ENCODE measurements at regions not wholly inside any gene's neighbourhood (a gene's known extent, or its start where the extent isn't known, plus 50 kb on each side); places are given as distances from the start of the nearest gene placed in this dataset.

DNA sequence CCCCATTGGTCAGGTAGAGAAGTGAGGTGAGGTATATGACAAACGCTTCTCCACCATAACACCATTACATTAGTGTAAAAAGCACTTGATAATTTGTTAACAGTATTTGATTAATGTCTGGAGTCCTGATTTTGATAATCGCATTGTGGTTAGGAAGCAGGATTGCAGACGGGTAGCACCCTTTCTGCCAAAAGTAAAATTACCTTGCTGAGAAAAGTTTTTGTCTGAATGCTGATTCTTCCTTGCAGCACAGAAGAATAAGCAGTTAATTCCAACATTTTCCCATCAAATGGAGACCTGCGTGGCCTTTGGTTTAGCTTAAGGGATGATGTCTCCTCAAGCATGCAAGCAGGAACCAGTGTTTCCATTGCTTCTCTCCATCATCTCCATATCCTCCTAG is 1090.2 kb upstream of the TMEM132C start (continued):
- TF ChIP-seq, protein P1, sequence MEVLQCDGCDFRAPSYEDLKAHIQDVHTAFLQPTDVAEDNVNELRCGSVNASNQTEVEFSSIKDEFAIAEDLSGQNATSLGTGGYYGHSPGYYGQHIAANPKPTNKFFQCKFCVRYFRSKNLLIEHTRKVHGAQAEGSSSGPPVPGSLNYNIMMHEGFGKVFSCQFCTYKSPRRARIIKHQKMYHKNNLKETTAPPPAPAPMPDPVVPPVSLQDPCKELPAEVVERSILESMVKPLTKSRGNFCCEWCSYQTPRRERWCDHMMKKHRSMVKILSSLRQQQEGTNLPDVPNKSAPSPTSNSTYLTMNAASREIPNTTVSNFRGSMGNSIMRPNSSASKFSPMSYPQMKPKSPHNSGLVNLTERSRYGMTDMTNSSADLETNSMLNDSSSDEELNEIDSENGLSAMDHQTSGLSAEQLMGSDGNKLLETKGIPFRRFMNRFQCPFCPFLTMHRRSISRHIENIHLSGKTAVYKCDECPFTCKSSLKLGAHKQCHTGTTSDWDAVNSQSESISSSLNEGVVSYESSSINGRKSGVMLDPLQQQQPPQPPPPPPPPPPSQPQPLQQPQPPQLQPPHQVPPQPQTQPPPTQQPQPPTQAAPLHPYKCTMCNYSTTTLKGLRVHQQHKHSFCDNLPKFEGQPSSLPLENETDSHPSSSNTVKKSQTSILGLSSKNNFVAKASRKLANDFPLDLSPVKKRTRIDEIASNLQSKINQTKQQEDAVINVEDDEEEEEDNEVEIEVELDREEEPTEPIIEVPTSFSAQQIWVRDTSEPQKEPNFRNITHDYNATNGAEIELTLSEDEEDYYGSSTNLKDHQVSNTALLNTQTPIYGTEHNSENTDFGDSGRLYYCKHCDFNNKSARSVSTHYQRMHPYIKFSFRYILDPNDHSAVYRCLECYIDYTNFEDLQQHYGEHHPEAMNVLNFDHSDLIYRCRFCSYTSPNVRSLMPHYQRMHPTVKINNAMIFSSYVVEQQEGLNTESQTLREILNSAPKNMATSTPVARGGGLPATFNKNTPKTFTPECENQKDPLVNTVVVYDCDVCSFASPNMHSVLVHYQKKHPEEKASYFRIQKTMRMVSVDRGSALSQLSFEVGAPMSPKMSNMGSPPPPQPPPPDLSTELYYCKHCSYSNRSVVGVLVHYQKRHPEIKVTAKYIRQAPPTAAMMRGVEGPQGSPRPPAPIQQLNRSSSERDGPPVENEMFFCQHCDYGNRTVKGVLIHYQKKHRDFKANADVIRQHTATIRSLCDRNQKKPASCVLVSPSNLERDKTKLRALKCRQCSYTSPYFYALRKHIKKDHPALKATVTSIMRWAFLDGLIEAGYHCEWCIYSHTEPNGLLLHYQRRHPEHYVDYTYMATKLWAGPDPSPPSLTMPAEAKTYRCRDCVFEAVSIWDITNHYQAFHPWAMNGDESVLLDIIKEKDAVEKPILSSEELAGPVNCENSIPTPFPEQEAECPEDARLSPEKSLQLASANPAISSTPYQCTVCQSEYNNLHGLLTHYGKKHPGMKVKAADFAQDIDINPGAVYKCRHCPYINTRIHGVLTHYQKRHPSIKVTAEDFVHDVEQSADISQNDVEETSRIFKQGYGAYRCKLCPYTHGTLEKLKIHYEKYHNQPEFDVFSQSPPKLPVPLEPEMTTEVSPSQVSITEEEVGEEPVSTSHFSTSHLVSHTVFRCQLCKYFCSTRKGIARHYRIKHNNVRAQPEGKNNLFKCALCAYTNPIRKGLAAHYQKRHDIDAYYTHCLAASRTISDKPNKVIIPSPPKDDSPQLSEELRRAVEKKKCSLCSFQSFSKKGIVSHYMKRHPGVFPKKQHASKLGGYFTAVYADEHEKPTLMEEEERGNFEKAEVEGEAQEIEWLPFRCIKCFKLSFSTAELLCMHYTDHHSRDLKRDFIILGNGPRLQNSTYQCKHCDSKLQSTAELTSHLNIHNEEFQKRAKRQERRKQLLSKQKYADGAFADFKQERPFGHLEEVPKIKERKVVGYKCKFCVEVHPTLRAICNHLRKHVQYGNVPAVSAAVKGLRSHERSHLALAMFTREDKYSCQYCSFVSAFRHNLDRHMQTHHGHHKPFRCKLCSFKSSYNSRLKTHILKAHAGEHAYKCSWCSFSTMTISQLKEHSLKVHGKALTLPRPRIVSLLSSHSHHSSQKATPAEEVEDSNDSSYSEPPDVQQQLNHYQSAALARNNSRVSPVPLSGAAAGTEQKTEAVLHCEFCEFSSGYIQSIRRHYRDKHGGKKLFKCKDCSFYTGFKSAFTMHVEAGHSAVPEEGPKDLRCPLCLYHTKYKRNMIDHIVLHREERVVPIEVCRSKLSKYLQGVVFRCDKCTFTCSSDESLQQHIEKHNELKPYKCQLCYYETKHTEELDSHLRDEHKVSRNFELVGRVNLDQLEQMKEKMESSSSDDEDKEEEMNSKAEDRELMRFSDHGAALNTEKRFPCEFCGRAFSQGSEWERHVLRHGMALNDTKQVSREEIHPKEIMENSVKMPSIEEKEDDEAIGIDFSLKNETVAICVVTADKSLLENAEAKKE (CRISPR knock-in tag; IDR thresholded peaks at IDR 0.05), result no peak
- no peak for TF ChIP-seq EZH2phosphoT487 (IDR thresholded peaks at IDR 0.05; ENCODE audit: unreplicated experiment)
- no peak for TF ChIP-seq ZNF114 (CRISPR knock-in tag; IDR thresholded peaks at IDR 0.05)
- TF ChIP-seq ETS1 (IDR thresholded peaks at IDR 0.05), result no peak
- TF ChIP-seq CREB1 (CRISPR knock-in tag; IDR thresholded peaks at IDR 0.05; ENCODE audit: low read depth), result no peak
- TF ChIP-seq ZNF331 (CRISPR knock-in tag; IDR thresholded peaks at IDR 0.05; ENCODE audit: low read depth), result no peak

- Histone ChIP-seq H3K36me3 (ENCODE audit: insufficient read depth) (0 out of 2 replicates have a peak, but pooled peaks cover 5% of the 10 kb centered on the region), H4K20me1 (replicated peaks; ENCODE audit: insufficient read depth) (no peaks in the 10 kb centered on the region), H3K27me3 (ENCODE audit: insufficient read depth) (no peaks in the 10 kb centered on the region), H2AFZ (no peak overlapping the region), H3K79me2 (replicated peaks; ENCODE audit: insufficient read depth) (no peaks in the 10 kb centered on the region), H3K4me3 (no peak overlapping the region), H3K4me1 (ENCODE audit: insufficient read depth) (no peaks in the 10 kb centered on the region), H3K4me2 (no peak overlapping the region), H3K27ac (ENCODE audit: low read depth) (no peak overlapping the region), H3K9me2 (ENCODE audit: insufficient read depth) (no peaks in the 10 kb centered on the region), H3F3A (replicated peaks; ENCODE audit: low read depth) (no peaks in the 10 kb centered on the region)
- peaks cover 93% of the 10 kb centered on the region for H3K9me3 Mint-ChIP-seq
- no peak overlapping the region for H3K27ac Mint-ChIP-seq
- H3K4me1 Mint-ChIP-seq, result no peaks in the 10 kb centered on the region
- peaks cover 4% of the 10 kb centered on the region for H3K27me3 Mint-ChIP-seq (ENCODE audit: insufficient read depth, low read depth, poor library complexity)
- H3K4me3 Mint-ChIP-seq, result no peak overlapping the region
- peaks cover 46% of the 10 kb centered on the region for H3K36me3 Mint-ChIP-seq (ENCODE audit: low read depth)
- ATAC-seq (no peak), DNase-seq (ENCODE audit: low spot score) (no peak)
- TF ChIP-seq JUNB (IDR thresholded peaks at IDR 0.05; ENCODE audit: unreplicated experiment), result no peak
- TF ChIP-seq POLR2AphosphoS5 (IDR thresholded peaks at IDR 0.05; ENCODE audit: low read depth), result no peak
- TF ChIP-seq EZH2phosphoT487 (IDR thresholded peaks at IDR 0.05; ENCODE audit: unreplicated experiment), result no peak
- TF ChIP-seq CTCF (conservative IDR thresholded peaks at IDR 0.05; ENCODE audit: low read depth in 2 of 2), result no peak
- TF ChIP-seq NANOG (IDR thresholded peaks at IDR 0.05; ENCODE audit: borderline replicate concordance), result no peak
- TF ChIP-seq, protein P2, sequence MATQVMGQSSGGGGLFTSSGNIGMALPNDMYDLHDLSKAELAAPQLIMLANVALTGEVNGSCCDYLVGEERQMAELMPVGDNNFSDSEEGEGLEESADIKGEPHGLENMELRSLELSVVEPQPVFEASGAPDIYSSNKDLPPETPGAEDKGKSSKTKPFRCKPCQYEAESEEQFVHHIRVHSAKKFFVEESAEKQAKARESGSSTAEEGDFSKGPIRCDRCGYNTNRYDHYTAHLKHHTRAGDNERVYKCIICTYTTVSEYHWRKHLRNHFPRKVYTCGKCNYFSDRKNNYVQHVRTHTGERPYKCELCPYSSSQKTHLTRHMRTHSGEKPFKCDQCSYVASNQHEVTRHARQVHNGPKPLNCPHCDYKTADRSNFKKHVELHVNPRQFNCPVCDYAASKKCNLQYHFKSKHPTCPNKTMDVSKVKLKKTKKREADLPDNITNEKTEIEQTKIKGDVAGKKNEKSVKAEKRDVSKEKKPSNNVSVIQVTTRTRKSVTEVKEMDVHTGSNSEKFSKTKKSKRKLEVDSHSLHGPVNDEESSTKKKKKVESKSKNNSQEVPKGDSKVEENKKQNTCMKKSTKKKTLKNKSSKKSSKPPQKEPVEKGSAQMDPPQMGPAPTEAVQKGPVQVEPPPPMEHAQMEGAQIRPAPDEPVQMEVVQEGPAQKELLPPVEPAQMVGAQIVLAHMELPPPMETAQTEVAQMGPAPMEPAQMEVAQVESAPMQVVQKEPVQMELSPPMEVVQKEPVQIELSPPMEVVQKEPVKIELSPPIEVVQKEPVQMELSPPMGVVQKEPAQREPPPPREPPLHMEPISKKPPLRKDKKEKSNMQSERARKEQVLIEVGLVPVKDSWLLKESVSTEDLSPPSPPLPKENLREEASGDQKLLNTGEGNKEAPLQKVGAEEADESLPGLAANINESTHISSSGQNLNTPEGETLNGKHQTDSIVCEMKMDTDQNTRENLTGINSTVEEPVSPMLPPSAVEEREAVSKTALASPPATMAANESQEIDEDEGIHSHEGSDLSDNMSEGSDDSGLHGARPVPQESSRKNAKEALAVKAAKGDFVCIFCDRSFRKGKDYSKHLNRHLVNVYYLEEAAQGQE (IDR thresholded peaks at IDR 0.05; ENCODE audit: unreplicated experiment), result no peak
- no peak for TF ChIP-seq EZH2 (IDR thresholded peaks at IDR 0.05; ENCODE audit: low read depth, unreplicated experiment)
- no peak for TF ChIP-seq ZNF331 (CRISPR knock-in tag; IDR thresholded peaks at IDR 0.05; ENCODE audit: low read depth)
- no peak for TF ChIP-seq ETS1 (IDR thresholded peaks at IDR 0.05)
These were observed 1088.9 kb upstream of the TMEM132C start for GRCh38 chr12:127178052-127178451.
